IMR-90 (cell line): ENCODE measurements at regions not wholly inside any gene's neighbourhood (a gene's known extent, or its start where the extent isn't known, plus 50 kb on each side); places are given as distances from the start of the nearest gene placed in this dataset.

Experiments used
- ATAC-seq: fragments of 200-7000 bp; cut with Tn5 transposase; 2 replicates; pipeline ENCODE4 v1.9.1; 2020; ENCODE audit warnings: low read depth, mild to moderate bottlenecking, moderate library complexity
- BruUV-seq: library from RNA; stranded (reverse); fragments of 400-500 nt; replicated peaks from 2 replicates; lab custom pipeline; 2021; lab: Mats Ljungman, UMichigan
- CTCF ChIA-PET: fragments of 300-600 bp; formaldehyde crosslinking; extraction: SDS; loops from one replicate; lab custom pipeline; 2021; ENCODE audit warnings: antibody characterized with exemption; lab: Yijun Ruan, JAX
- POLR2A ChIA-PET: fragments of 300-600 bp; sonication (Branson Sonifier 250); formaldehyde crosslinking; loops from one replicate; lab custom pipeline; 2022; ENCODE audit warnings: antibody characterized with exemption; ENCODE audit not compliant: unreplicated experiment; lab: Charles Lee
- DNase-seq: peaks from one replicate; pipeline ENCODE4 v3.0.0; 2013
- H2AFZ ChIP-seq: replicated peaks from 2 replicates; pipeline ENCODE3; 2013; ENCODE audit warnings: low read length, mild to moderate bottlenecking; ENCODE audit not compliant: poor library complexity
- H2AK5ac ChIP-seq: 2 replicates; pipeline ENCODE4 v1.6.1; 2013; ENCODE audit warnings: low read depth, low read length, inconsistent platforms
- H2AK9ac ChIP-seq: replicated peaks from 2 replicates; pipeline ENCODE3; 2013; ENCODE audit warnings: mild to moderate bottlenecking, low read depth, low read length, moderate library complexity; ENCODE audit not compliant: poor library complexity
- H2BK120ac ChIP-seq: 2 replicates; pipeline ENCODE4 v1.6.1; 2013; ENCODE audit warnings: low read depth, low read length, inconsistent platforms
- H2BK15ac ChIP-seq: 3 replicates; pipeline ENCODE4 v1.6.1; 2013; ENCODE audit warnings: low read depth, low read length, inconsistent platforms
- H2BK20ac ChIP-seq: 2 replicates; pipeline ENCODE4 v1.6.1; 2013; ENCODE audit warnings: low read depth, mild to moderate bottlenecking, inconsistent platforms, low read length, moderate library complexity
- H2BK5ac ChIP-seq: 2 replicates; pipeline ENCODE4 v1.6.1; 2013; ENCODE audit warnings: mild to moderate bottlenecking, low read depth, low read length, inconsistent platforms; ENCODE audit not compliant: poor library complexity, severe bottlenecking
- H3K14ac ChIP-seq: replicated peaks from 2 replicates; pipeline ENCODE4 v1.6.1; 2013; ENCODE audit warnings: low read depth, low read length, inconsistent platforms
- H3K18ac ChIP-seq: 2 replicates; pipeline ENCODE4 v1.6.1; 2013; ENCODE audit warnings: low read depth, low read length, control low read depth
- H3K23ac ChIP-seq: 2 replicates; pipeline ENCODE4 v1.6.1; 2013; ENCODE audit warnings: low read depth, low read length, inconsistent platforms
- H3K27ac ChIP-seq: 2 replicates; pipeline ENCODE4 v1.5.1; 2013; ENCODE audit warnings: mild to moderate bottlenecking, control low read depth, low read length; ENCODE audit not compliant: insufficient read depth
- H3K27me3 ChIP-seq: 2 replicates; pipeline ENCODE4 v1.6.1; 2013; ENCODE audit warnings: low read length; ENCODE audit not compliant: control insufficient read depth, insufficient read depth
- H3K36me3 ChIP-seq: 2 replicates; pipeline ENCODE4 v1.6.1; 2013; ENCODE audit warnings: low read length, mixed read lengths; ENCODE audit not compliant: control insufficient read depth, insufficient read depth
- H3K4ac ChIP-seq: 2 replicates; pipeline ENCODE4 v1.6.1; 2013; ENCODE audit warnings: low read depth, low read length, inconsistent platforms
- H3K4me1 ChIP-seq: 2 replicates; pipeline ENCODE4 v1.6.1; 2013; ENCODE audit warnings: low read length, mixed read lengths; ENCODE audit not compliant: control insufficient read depth, insufficient read depth
- H3K4me2 ChIP-seq: 2 replicates; pipeline ENCODE4 v1.6.1; 2013; ENCODE audit warnings: low read depth, mild to moderate bottlenecking, control low read depth, low read length, moderate library complexity
- H3K4me3 ChIP-seq: 2 replicates; pipeline ENCODE4 v1.5.1; 2013; ENCODE audit warnings: low read depth, mild to moderate bottlenecking, control low read depth, low read length, moderate library complexity; ENCODE audit not compliant: insufficient read depth
- H3K56ac ChIP-seq: 2 replicates; pipeline ENCODE4 v1.6.1; 2013; ENCODE audit warnings: low read length, inconsistent platforms; ENCODE audit not compliant: insufficient read depth; ENCODE audit errors: extremely low read depth
- H3K79me1 ChIP-seq, 2 experiments: 2 replicates each; pipeline ENCODE4 v1.6.1; 2013; ENCODE audit warnings: low read length in 2 of 2, inconsistent platforms in 1 of 2, low read depth in 1 of 2
- H3K9ac ChIP-seq: 2 replicates; pipeline ENCODE4 v1.6.1; 2013; ENCODE audit warnings: low read depth, low read length, control low read depth
- H3K9me1 ChIP-seq: 2 replicates; pipeline ENCODE4 v1.6.1; 2013; ENCODE audit warnings: low read length, inconsistent platforms; ENCODE audit not compliant: insufficient read depth
- H3K9me3 ChIP-seq: 2 replicates; pipeline ENCODE4 v1.6.1; 2013; ENCODE audit warnings: low read length; ENCODE audit not compliant: control insufficient read depth, insufficient read depth
- H4K20me1 ChIP-seq: 2 replicates; pipeline ENCODE4 v1.6.1; 2013; ENCODE audit warnings: low read length, inconsistent platforms; ENCODE audit not compliant: insufficient read depth
- H4K5ac ChIP-seq: 2 replicates; pipeline ENCODE4 v1.6.1; 2013; ENCODE audit warnings: mild to moderate bottlenecking, low read depth, low read length, control low read depth
- H4K8ac ChIP-seq, 2 experiments: 2 replicates each; pipeline ENCODE4 v1.6.1; 2013; ENCODE audit warnings: low read depth in 2 of 2, low read length in 2 of 2, control low read depth in 1 of 2, inconsistent platforms in 1 of 2
- H4K91ac ChIP-seq: 2 replicates; pipeline ENCODE4 v1.6.1; 2013; ENCODE audit warnings: low read depth, low read length, inconsistent platforms; ENCODE audit not compliant: insufficient read depth
- CEBPB ChIP-seq: IDR thresholded peaks from 2 replicates; pipeline ENCODE4 v1.6.1; 2012; ENCODE audit warnings: low read depth, low read length, improper control_type of control experiment
- MXI1 ChIP-seq: IDR thresholded peaks from 2 replicates; pipeline ENCODE4 v1.6.1; 2012; ENCODE audit warnings: low read depth, mild to moderate bottlenecking, low read length, moderate library complexity, borderline replicate concordance
- POLR2A ChIP-seq: IDR thresholded peaks from 2 replicates; pipeline ENCODE4 v1.6.1; 2012; ENCODE audit warnings: mild to moderate bottlenecking, low read depth, low read length
- RCOR1 ChIP-seq: IDR thresholded peaks from 2 replicates; pipeline ENCODE4 v1.6.1; 2012; ENCODE audit warnings: mild to moderate bottlenecking, low read length, improper control_type of control experiment; ENCODE audit not compliant: insufficient replicate concordance
- USF2 ChIP-seq: fragments of 150-350 bp; IDR thresholded peaks from 2 replicates; pipeline ENCODE4 v1.6.1; 2017; ENCODE audit warnings: mild to moderate bottlenecking, antibody characterized with exemption, low read length, low read depth
- WGBS, 2 experiments: methylation state at CpG; one replicate each; pipeline versions ENCODE4 v1.1.5 to v1.1.7; 2013; ENCODE audit warnings: missing lambda C conversion rate in 2 of 2; ENCODE audit not compliant: insufficient read length in 1 of 2; ENCODE audit errors: extremely low coverage in 2 of 2; 5-methylcytosine and 5-hydroxymethylcytosine counted together
- dilution Hi-C: fragments of 300-500 bp; cut with HindIII; formaldehyde crosslinking; loops from one replicate; pipeline ENCODE4 v1.14.3; 2018; ENCODE audit warnings: low sequenced_read_pairs; ENCODE audit not compliant: unreplicated experiment
- in situ Hi-C: fragments of 300-500 bp; cut with MboI; formaldehyde crosslinking; loops from 3 replicates; pipeline ENCODE4 v1.14.3; 2019; ENCODE audit warnings: low sequenced_read_pairs, inconsistent platforms, mixed read lengths
- intact Hi-C: fragments of 100-400 bp; cut with micrococcal nuclease; formaldehyde crosslinking; loops from 2 replicates; pipeline ENCODE4 v1.10.0; 2022

- H3K4me1 ChIP-seq: peaks cover 3% of the 10 kb centered on the region; the same call in 1 of the 2 replicates
- no peaks in the 10 kb centered on the region; the same call in 1 of the 2 replicates for H3K9me3 ChIP-seq
- no peak overlapping the region for H3K23ac ChIP-seq
- DNase-seq: no peak
- H3K79me1 ChIP-seq: no peaks in the 10 kb centered on the region
- POLR2A ChIA-PET: no interaction called here
- H3K9ac ChIP-seq: no peak overlapping the region
- no peaks in the 10 kb centered on the region for H4K20me1 ChIP-seq
- H3K56ac ChIP-seq: no peak overlapping the region
- H3K36me3 ChIP-seq: no peaks in the 10 kb centered on the region
- dilution Hi-C loops (no loop called here), intact Hi-C loops (no loop called here), in situ Hi-C loops (loop anchor here (25.0 kb wide), 1 partner anchor 417 kb away; the partner anchor contains the start of gene FAM210B)
- ATAC-seq: no peak
- H2BK120ac ChIP-seq: no peak overlapping the region
- no peak overlapping the region for H3K14ac ChIP-seq
- no peak for TF ChIP-seq CEBPB
- TF ChIP-seq RCOR1: no peak
- TF ChIP-seq USF2: no peak
- no peak for TF ChIP-seq MXI1
- no peak for TF ChIP-seq POLR2A
- no peak overlapping the region for H2AK5ac ChIP-seq
- H4K8ac ChIP-seq: no peak overlapping the region
- no peak overlapping the region for H4K5ac ChIP-seq
- no peak overlapping the region for H3K4me2 ChIP-seq
- CTCF ChIA-PET: no interaction called here
- 58% methylated on average over 3 of the region's 11 CpGs; no CpG with 5 or more reads in 1 of the 2 experiments for WGBS, 2 experiments
- BruUV-seq: no TSS peak
- H2AFZ ChIP-seq: no peak overlapping the region
- no peaks in the 10 kb centered on the region for H3K9me1 ChIP-seq
- H3K4ac ChIP-seq: no peak overlapping the region
- no peak overlapping the region for H3K18ac ChIP-seq
- no peak overlapping the region for H3K27ac ChIP-seq
- H3K4me3 ChIP-seq: no peak overlapping the region
- H2BK15ac ChIP-seq: no peak overlapping the region
- H3K27me3 ChIP-seq: peaks cover 2% of the 10 kb centered on the region
- no peak overlapping the region for H2BK5ac ChIP-seq
- no peak overlapping the region for H2AK9ac ChIP-seq
- no peak overlapping the region for H4K91ac ChIP-seq
- H2BK20ac ChIP-seq: no peak overlapping the region
Measured at GRCh38 chr20:56779452-56780143, 150.5 kb downstream of the TFAP2C start.
